ENCODE measurements at regions not wholly inside any gene's neighbourhood (a gene's known extent, or its start where the extent isn't known, plus 50 kb on each side); places are given as distances from the start of the nearest gene placed in this dataset.

GRCh38 chr5:30626557-30626956 is 566.9 kb upstream of the CDH6 start:
- intact Hi-C loops (cut with micrococcal nuclease): no loop called here
- Histone ChIP-seq H3K27ac (replicated peaks) (no peak overlapping the region), H3K4me1 (no peaks in the 10 kb centered on the region), H3K27me3 (ENCODE audit: low read depth) (no peaks in the 10 kb centered on the region), H3K36me3 (no peaks in the 10 kb centered on the region), H3K4me3 (no peak overlapping the region), H3K9me3 (replicated peaks) (peaks cover 11% of the 10 kb centered on the region)
- TF ChIP-seq CTCF (IDR thresholded peaks at IDR 0.05; ENCODE audit: borderline replicate concordance): no peak
- DNase-seq: no peak

- Histone ChIP-seq H3K27ac (replicated peaks) (no peak overlapping the region), H3K27me3 (ENCODE audit: low read depth) (no peaks in the 10 kb centered on the region), H3K4me1 (no peaks in the 10 kb centered on the region), H3K4me3 (no peak overlapping the region), H3K36me3 (no peaks in the 10 kb centered on the region), H3K9me3 (replicated peaks) (peaks cover 54% of the 10 kb centered on the region)
- intact Hi-C loops (cut with micrococcal nuclease): no loop called here
- TF ChIP-seq CTCF (IDR thresholded peaks at IDR 0.05; ENCODE audit: borderline replicate concordance): no peak
- DNase-seq: no peak
Measured at GRCh38 chr5:30620481-30621085, 572.9 kb upstream of the CDH6 start.

- intact Hi-C loops (cut with micrococcal nuclease): no loop called here
- DNase-seq: no peak
- peaks cover 25% of the 10 kb centered on the region for H3K9me3 ChIP-seq (replicated peaks)
- H3K4me1 ChIP-seq: no peaks in the 10 kb centered on the region
- no peak overlapping the region for H3K4me3 ChIP-seq
- no peaks in the 10 kb centered on the region for H3K27me3 ChIP-seq (ENCODE audit: low read depth)
- TF ChIP-seq CTCF (IDR thresholded peaks at IDR 0.05; ENCODE audit: borderline replicate concordance): no peak
- H3K27ac ChIP-seq (replicated peaks): no peak overlapping the region
- H3K36me3 ChIP-seq: no peaks in the 10 kb centered on the region
Measured at GRCh38 chr5:30608501-30608900, 585.0 kb upstream of the CDH6 start.

GRCh38 chr5:30607301-30607894 is 586.1 kb upstream of the CDH6 start:
- peaks cover 28% of the 10 kb centered on the region for H3K9me3 ChIP-seq (replicated peaks)
- intact Hi-C loops (cut with micrococcal nuclease): no loop called here
- H3K4me1 ChIP-seq: no peaks in the 10 kb centered on the region
- H3K4me3 ChIP-seq: no peak overlapping the region
- no peaks in the 10 kb centered on the region for H3K27me3 ChIP-seq (ENCODE audit: low read depth)
- H3K27ac ChIP-seq (replicated peaks): no peak overlapping the region
- no peak for DNase-seq
- H3K36me3 ChIP-seq: no peaks in the 10 kb centered on the region
- no peak for TF ChIP-seq CTCF (IDR thresholded peaks at IDR 0.05; ENCODE audit: borderline replicate concordance)

- no peaks in the 10 kb centered on the region for H3K4me1 ChIP-seq
- H3K4me3 ChIP-seq: no peak overlapping the region
- H3K36me3 ChIP-seq: no peaks in the 10 kb centered on the region
- intact Hi-C loops (cut with micrococcal nuclease): no loop called here
- H3K9me3 ChIP-seq (replicated peaks): peaks cover 22% of the 10 kb centered on the region
- DNase-seq: no peak
- no peak for TF ChIP-seq CTCF (IDR thresholded peaks at IDR 0.05; ENCODE audit: borderline replicate concordance)
- no peaks in the 10 kb centered on the region for H3K27me3 ChIP-seq (ENCODE audit: low read depth)
- no peak overlapping the region for H3K27ac ChIP-seq (replicated peaks)
Measured at GRCh38 chr5:30605693-30606268, 587.7 kb upstream of the CDH6 start.

Data from left ventricle myocardium inferior (tissue), 1 donor.